NCI-H1417 treated with DMSO at 0.1 percent for 48 hours (cell line): ENCODE measurements at regions not wholly inside any gene's neighbourhood (a gene's known extent, or its start where the extent isn't known, plus 50 kb on each side); places are given as distances from the start of the nearest gene placed in this dataset.

ENCODE experiments used
- DNase-seq: peaks from one replicate; lab custom pipeline; 2025; lab: John Stamatoyannopoulos, UW

DNA sequence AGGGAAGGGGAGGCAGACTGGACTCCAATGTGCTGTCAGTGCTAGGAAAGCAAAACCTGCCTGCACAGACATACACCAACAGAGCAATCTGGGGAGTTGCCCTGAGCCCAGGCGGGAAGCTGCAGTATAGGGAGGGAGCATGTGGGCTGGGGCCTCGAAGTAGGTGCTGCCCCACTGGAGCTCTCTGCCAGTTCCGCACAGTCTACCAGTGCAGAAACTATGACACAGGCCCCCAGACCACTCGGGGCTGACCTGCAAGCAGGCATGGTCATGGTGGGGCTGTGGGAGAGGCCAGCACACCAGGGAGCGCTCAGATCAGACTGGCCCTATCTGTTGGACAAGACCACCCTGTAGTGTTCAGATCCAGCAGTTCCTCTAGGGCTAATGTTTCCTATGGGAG is 344.1 kb upstream of the TRAM1L1 start:
- DNase-seq: no peak

DNA sequence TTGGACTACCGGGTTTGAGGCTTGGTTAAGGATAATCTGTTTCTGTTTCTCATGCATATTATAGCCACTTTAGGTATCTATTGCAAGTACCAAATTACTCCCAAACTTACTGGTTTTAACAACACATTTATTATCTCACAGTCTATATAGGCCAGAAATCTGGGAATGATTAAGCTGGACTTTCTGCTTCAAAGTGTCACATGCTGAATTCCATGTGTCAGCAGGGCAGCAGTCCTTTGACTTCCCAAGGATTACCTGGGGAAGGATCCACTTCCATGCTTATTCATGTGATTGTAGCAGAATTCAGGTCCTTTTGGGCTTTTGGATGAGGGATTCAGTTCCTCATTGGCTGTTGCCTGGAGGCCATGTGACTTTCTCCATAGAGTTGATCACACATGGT is 349.0 kb upstream of the TRAM1L1 start:
- DNase-seq: no peak

DNA sequence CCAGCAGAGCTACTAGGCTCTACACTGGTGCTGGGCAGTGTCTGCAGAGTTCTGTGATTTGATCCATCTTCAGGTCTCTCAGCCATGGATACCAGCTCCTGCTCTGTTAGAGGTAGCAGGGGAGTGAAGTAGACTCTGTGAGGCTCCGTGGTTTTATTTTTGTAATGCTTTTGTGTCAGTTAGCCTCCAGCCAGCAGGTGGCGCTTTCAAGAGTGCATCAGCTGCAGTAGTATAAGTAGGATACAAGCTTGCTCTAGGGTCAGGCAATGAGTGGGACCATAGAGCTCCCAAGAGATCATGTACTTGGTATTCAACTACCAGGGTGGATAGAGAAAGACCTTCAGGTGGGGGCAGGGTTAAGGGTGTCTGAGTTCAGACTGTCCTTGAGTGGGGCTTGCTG is 362.5 kb upstream of the TRAM1L1 start:
- DNase-seq: no peak

DNA sequence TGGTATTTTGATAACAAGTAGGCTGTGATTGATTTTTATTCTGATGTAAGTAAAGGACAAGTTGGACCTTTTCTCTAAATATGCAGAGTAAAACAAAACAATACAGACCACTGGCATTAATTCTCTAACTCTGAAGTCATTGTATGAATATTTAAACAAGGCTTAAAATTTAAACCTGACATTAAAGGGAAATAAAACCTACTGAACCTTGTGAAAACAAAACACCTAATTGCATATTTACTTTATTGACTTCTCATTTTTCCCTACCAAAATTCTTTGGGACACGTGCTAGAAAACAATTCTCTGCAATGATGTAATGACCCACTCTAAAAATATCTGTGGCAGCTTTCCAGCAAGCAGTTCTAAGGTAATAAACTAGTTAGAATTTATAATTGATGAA is 369.7 kb upstream of the TRAM1L1 start:
- peak; percentile 21 for DNase-seq

DNA sequence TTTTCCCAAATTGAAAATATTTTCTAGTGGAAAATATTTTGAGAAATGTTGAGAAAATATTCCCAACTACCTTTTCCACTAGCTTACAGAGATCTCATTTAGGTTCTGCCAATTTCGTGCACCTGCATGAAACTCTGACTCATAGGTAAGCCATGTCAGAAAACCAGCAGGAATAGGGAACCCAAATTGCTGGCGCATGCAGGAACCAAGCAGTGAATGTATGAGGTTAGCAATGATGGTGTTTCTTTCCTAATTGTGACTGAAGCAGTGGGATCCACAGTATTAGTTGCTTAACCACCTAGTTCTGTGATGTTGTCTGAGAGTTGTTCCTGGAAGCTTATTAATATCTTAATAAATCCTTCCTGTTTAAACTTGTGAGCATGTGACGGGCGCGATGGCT is 381.0 kb upstream of the TRAM1L1 start:
- DNase-seq: no peak

DNA sequence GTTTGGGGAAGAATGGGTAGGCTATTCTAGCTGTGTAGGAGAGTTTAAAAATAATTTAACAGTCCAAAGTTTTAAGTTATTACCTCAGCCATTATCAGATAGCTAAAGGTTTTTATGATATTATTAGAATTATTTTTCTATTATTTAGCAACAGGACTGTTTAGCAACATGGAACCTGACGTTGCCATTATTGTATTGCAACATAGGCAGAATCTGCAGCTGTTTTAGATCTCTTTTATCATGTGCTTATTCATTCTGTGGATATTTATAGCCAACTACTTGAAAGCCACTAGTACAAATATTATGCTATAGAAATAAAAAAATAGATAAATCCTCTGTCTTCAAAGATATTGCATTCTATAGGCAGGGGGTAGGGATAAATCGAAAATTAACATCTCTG is 382.0 kb upstream of the TRAM1L1 start:
- no peak for DNase-seq

DNA sequence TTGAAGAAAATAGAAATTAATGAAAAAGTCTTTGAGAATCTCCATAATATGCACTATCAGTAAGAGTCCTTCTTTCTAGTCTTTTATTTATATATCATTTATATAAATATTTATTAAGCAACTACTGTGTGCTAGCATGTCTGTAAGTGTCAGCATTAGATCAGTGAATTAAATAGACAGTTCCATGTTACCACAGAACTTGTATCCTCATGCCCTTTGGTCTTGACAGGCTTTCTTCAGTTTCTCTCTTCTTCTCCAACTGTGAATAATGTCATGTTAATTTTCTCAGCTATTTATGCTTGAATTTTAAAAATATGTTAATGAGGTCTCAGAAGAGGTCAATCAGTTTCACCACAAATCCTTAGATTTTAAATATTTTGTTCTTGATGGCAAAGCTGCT is 389.6 kb upstream of the TRAM1L1 start:
- no peak for DNase-seq

DNA sequence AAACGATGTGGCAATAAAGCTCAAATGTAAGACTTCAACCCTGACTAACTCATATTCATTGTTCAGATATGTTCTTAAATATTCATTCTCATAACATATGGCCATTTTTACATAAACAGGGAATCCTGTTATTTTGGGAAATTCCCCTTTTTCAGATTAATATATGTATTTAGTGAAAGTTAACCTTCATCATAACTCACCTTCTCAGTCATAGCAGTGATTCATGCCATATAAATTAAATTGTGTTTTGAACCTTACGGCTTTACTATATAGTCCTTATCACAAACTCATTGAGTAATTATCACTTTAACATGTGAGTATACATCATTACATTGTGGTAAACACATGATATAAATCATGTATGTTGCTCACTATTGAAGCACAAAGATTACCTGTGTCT is 392.5 kb upstream of the TRAM1L1 start:
- DNase-seq: no peak

DNA sequence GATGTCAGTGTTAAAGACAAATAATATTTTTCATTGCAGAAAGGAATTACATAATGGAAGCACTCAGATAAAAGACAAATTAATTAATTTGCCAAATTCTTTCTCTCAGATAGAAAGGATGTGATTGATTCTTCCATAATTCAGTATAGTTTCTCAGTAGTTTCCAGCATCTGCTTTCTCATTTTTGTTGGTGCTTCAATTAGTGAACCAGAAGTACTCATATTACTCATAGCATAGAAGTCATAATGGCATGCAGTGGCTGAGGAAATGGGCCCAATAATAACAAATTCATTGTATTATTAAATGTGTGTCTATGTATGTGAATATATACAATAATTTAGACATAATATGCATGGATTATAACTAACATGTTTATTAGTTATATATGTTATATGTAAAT is 393.3 kb upstream of the TRAM1L1 start:
- DNase-seq: no peak

DNA sequence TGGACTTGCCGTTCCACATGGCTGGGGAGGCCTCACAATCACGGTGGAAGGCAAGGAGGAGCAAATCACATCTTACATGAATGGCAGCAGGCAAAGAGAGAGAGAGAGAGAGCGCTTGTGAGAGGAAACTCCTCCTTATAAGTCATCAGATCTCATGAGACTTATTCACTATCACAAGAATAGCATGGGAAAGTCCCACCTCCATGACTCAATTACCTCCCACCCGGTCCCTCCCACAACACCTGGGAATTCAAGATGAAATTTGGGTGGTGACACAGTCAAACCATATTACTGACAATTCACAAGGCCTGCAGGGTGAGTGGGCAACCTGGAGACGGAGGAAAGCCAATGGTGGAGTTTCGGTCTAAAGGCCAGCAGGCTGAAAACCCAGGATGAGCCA is 394.3 kb upstream of the TRAM1L1 start:
- no peak for DNase-seq

DNA sequence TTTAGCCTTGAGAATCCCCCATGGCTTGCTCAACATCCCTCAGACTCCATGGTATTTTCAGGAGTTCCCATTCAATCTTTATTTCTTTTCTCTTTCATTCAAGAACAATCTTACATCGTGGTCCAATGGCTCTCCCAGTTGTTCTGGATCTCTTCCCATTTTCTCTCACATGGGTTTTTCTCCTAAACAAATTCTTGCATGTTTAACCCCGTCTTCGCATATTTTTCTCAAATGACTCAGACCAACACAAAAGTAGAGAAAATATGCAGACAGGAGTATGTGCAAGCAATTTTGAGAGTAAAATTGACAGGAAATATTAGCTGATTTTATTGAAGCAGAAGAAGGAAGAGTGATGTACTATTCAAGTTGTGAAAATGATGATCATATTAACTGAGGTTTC is 396.4 kb upstream of the TRAM1L1 start:
- DNase-seq: no peak

DNA sequence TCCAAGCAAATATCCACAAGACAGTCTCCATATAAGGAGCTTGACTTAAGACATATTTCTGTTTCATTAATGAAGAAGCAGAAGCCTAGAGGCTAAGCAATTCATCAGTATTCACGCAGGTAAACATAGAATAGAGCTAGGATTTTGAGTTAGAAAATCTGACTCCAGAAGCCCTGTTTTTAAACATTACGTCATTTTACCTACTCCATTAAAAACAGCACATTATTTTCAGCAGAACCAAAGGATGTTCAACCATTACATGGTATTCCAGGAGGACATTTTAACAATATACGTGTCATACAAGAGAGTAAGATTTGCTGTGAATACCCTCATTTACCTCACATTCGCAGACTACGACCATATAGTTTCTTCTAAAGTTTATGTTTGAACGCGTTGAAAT is 403.3 kb upstream of the TRAM1L1 start:
- DNase-seq: no peak

DNA sequence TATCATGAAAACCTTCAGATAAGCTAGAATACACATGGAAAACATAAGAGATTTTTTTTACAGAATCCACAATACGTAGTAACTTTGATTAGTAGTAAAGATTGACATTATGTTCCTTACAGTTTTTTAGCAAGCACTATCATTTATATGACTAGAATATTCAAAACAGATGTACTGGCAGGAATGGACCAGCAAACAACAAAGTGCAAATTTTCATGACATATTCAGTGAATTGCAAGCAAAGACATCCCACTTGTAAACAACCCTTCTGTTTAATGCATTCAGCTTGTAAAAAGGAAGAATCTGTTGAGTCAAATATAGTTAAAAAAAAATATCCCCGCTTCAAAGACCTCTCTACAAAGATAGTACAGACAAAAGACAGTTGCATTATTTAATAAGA is 403.7 kb upstream of the TRAM1L1 start:
- no peak for DNase-seq

DNA sequence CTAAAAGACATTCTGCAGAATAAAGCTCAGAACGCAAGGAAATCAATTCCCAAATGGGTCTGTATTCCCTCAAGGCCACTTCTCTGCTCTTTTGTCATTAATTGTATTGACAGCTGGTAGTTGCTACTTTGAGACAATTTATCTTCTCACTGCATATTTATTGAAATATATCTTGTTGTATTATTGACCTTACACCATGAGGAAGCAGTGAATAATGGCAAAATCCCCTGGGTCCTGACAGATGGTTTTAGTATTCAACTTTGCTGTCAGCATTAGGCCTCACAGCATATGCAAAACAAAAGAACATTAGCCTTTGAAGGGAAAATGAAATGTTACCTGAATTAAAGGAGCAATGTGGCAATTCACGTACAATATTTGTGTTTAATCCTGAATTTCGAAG is 406.1 kb upstream of the TRAM1L1 start:
- no peak for DNase-seq

DNA sequence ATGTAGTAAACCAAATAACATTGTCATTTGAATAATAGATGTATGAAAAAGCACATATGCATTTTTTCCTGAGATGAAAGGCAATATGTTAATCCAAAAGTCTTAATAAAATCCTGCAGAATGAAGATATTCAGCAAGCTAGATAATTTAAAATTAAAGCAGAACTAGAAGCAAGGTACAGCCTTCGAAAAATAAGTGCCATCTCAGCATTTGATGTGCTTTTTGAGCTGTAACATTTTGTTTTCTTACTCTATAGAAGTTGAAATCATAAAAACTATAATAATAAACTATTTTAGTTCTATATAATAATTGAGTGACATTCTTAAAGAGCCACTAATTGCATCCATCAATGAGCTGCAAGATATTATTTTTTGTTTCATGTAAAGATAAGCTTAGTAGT is 410.4 kb upstream of the TRAM1L1 start:
- no peak for DNase-seq

DNA sequence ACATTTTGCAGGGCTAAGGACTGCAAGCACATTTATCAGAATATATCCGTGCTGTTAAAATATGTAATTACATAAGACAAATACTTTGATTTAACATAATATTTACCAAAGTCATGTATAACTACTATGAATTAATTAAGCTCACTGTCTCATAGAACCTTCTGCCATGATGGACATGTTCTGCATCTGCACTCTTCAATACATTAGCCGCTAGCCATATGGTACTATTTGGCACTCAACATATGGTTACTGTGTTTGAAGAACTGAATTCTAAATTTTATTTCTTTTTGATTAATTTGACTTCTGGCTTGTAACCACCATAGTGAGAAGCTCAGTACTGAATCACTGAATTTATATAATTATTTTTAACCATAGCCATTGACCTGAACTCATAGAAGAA is 427.0 kb upstream of the TRAM1L1 start:
- DNase-seq: no peak

DNA sequence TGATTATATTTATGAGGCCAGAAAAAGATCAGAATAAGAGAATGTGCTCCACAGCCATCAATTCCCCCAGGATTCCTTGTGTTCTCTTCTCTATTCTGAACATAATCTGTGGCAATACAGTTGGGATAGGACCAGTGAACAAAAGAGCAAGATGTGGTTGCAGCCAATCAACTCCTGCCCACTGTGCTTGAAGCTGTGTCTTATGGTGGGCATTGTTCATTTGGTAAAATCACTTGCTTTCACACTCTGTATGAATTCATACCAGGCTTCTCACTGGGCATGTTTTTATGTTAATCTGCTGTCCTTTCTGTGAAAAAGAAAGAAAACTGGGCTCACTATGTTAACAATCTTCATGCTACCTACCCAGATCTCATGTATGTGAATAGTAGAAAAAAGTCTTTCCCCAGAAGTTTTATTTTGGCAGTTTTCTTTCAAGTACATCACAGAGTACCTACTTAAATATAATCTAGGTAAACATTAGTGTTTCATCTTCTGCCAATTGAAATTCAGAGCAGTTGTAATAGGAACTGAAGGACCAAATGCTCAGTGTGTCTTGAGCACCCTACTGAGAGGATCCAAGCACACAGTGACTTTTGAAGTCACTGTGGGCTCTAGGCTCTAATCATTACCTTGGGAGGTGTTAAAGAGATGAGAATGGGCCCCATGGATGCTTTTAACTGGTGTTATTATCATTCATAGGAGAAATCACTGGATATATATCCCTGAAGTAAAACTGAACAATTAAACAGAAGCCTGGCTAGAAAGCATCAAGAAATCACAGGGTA is 429.2 kb upstream of the TRAM1L1 start:
- DNase-seq: no peak

DNA sequence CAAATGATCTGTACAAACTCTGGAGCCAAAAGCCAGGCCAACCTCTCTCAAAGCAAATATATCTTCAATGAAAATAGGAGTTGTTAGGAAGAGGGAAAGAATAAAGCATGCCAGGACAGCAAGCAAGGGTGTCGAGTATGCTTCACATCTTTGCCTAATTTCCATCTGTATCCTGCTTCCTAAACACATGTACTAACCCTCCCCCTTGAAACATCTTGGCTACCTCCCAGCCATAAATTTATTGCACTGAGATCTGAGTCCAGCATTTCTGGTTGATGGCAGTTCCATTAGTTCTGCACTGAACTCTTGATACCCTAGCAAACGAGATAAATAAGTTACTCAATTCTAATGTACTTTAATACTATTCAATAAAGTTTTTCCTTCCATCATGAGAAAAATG is 430.5 kb upstream of the TRAM1L1 start:
- no peak for DNase-seq

DNA sequence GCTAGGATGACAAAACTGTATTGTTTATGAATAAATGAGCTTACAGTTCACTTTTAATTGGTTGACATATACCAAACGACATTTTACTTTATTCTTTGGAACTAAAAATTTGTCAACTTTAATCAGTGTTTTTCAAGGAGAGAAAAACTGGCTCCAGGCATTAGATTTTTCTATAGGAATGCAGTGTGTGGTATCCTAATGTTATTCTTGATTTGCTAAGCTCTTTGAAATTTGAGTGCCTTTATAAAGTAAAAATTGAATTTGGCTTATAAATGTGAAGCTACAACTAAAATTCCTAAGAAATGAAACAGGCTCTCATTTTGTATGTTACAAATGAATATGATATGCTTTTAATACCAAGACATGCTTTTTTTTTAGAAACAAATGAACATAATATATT is 442.2 kb upstream of the TRAM1L1 start:
- no peak for DNase-seq

DNA sequence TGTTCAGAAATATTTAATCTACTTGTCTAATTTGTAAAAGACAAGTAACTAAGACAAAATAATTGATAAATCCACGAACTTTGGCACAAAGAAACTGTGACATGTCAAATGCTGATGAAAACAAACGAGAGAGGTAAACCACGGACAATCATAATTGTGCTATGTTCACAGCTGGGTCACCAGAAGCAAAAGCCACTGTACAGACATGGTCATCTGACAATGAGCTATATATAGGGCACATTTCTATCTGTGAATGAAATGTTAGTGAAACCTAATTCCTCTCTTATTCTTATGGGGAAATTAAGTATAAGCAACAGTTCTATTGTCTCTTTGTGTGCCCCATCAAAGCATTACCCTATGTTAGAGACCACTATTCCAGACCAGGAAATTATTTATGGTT is 444.0 kb upstream of the TRAM1L1 start:
- DNase-seq: no peak

DNA sequence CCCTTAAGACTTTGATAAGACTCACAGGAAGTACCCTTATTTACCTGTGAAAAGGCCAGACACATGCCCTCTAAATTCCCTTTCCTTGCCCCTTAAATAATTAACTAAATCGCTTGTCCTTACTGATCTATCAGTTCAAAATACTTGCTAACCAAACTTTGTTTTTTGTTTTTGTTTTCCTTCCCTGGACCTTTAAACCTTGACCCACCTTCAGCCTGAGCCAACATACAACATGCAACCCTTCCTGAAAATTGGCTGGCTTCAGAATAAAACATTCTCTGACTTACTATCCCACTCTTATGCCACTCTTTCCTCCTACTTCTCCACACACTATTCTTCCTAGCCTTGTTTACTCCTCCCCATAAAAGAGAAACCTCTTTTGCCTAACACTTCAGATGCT is 448.1 kb upstream of the TRAM1L1 start:
- DNase-seq: no peak

DNA sequence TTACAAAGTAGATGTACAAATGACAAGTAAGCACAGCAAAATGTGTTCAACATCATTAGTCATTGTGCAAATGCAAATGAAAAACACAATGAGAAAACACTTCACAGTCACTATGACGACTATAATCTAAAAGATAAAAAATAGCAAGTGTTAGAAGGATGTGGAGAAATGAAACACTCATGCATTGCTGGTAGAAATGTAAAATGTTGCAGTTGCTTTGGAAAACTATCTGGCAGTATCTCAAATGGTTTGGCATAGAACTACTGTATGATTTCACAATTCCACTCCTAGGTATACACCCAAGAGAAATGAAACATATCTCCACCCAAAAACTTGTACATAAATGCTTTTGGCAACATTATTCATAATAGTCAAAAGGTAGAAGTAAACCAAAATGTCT is 459.7 kb upstream of the TRAM1L1 start:
- no peak for DNase-seq

DNA sequence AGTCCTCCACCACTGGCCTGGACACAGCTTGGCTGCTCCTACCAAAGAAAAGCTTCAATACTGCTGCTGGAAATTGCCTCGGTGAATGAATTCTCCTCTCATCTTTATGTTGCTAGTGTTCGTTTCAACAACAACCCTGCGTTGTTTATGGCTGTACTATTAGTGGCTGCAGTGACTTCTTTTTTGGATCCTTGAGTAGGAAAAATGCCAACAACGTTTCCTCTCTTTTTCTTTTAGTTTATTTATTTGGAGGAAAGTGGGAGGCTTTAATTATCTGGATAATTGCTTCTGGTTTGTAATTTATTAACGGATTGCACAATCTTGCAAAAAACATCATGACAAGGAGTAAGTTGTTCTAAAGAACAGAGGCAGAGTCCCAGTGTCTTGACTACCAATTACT is 464.1 kb upstream of the TRAM1L1 start:
- no peak for DNase-seq

DNA sequence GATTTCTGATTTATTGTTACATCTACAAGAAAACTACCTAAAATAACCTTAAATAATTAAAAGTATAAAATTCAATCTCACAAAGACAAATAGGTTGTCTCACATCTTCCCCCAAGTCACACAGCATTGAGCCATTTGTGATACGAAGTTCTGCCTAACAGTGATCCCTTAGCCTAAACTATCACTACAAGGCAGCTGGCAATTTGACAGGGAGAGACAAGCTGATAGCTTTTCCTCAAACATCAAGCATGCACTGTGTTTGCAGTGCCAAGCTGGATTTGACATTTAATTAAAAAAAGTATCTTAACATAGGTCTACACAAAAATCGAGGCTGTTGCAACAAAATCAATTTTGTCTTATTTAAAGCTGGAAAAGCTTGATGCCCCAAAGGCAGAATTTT is 464.7 kb upstream of the TRAM1L1 start:
- no peak for DNase-seq

DNA sequence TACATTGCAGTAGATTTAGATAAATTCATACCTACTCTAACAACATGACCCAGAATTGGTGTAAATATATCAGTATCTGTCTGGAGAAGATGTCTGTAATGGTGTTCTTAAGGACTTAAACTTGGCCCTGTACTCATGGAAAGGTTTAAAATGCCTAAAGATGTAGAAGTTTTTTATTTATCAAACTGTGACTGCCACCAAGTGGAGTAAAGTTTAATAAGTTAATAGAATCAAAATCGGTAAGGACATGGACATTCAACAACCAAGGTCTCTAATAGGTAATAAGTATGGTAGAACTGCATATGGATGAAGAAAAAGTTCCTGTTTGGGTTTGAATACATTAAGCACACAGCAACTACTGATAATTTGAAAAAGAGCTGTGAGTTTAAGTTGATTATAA is 474.0 kb upstream of the NDST3 start:
- no peak for DNase-seq
